Fibroblast of pulmonary artery (primary cell): ENCODE measurements at regions not wholly inside any gene's neighbourhood (a gene's known extent, or its start where the extent isn't known, plus 50 kb on each side); places are given as distances from the start of the nearest gene placed in this dataset.
"Not testable (repeated sequence)": the region's sequence is repeated elsewhere in the genome, so short reads cannot be mapped to it uniquely, and the experiment has no call there.

Source experiments
- DNase-seq: peaks from one replicate; pipeline ENCODE4 v3.0.0-alpha.2; 2010; ENCODE audit warnings: low read depth
- H3K4me3 ChIP-seq: replicated peaks from 2 replicates; pipeline ENCODE4 v1.5.1; 2011; ENCODE audit warnings: low read depth, mild to moderate bottlenecking, control low read depth, low read length, moderate library complexity
- TF ChIP-seq, protein P1 (sequence below): IDR thresholded peaks from 2 replicates; pipeline ENCODE4 v1.5.1; 2011; ENCODE audit warnings: mild to moderate bottlenecking, control low read depth, low read length, inconsistent platforms; ENCODE audit errors: missing control alignments

DNA sequence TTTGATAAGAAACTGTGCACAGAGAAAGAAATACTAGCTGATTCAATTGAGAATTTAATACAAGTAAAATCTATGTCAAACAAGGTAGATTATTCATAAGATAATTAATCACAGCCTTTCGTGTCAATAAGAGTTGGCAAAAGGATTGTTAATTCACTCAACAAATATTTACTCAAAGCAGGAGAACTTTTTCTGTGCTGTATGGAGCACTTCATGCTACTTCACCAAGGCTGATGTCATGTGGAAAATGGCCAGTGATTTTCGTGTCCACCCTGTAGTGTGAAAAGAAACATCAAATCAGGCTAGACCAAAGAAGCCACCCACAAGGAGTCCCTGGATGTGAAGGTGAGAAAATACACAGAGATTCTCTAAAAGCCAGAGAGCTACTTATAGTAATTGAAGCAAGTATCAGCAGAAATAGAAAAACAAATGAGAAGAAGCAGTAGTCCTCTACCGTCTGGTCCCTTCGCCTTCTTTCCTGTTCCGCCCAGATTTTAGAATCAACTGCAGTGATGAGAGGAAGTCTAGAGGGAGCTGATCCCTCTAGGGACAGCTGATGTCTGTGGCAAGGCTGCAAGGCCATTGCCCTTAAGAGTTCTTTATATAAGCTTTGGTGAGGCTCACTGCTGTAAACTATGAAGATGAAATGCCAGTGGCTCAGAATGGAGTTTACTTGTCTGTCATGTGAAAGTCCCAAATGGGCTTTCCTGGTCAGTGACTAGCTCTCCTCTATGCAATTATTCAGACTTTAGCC lies 201.3 kb upstream of the APCDD1 start:
- no peak for DNase-seq
- H3K4me3 ChIP-seq = no peak overlapping the region
- TF ChIP-seq, protein P1, sequence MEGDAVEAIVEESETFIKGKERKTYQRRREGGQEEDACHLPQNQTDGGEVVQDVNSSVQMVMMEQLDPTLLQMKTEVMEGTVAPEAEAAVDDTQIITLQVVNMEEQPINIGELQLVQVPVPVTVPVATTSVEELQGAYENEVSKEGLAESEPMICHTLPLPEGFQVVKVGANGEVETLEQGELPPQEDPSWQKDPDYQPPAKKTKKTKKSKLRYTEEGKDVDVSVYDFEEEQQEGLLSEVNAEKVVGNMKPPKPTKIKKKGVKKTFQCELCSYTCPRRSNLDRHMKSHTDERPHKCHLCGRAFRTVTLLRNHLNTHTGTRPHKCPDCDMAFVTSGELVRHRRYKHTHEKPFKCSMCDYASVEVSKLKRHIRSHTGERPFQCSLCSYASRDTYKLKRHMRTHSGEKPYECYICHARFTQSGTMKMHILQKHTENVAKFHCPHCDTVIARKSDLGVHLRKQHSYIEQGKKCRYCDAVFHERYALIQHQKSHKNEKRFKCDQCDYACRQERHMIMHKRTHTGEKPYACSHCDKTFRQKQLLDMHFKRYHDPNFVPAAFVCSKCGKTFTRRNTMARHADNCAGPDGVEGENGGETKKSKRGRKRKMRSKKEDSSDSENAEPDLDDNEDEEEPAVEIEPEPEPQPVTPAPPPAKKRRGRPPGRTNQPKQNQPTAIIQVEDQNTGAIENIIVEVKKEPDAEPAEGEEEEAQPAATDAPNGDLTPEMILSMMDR = no peak

DNA sequence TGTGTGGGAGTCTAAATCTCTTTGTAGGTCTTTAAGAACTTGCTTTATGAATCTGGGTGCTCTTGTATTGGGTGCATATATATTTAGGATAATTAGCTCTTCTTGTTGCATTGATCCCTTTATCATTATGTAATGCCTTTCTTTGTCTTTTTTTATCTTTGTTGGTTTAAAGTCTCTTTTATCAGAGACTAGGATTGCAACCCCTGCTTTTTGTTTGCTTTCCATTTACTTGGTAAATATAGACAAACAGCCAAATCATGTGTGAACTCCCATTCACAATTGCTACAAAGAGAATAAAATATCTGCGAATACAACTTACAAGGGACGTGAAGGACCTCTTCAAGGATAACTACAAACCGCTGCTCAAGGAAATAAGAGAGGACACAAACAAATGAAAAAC lies 198.2 kb upstream of the APCDD1 start:
- not testable (repeated sequence) for H3K4me3 ChIP-seq, DNase-seq

DNA sequence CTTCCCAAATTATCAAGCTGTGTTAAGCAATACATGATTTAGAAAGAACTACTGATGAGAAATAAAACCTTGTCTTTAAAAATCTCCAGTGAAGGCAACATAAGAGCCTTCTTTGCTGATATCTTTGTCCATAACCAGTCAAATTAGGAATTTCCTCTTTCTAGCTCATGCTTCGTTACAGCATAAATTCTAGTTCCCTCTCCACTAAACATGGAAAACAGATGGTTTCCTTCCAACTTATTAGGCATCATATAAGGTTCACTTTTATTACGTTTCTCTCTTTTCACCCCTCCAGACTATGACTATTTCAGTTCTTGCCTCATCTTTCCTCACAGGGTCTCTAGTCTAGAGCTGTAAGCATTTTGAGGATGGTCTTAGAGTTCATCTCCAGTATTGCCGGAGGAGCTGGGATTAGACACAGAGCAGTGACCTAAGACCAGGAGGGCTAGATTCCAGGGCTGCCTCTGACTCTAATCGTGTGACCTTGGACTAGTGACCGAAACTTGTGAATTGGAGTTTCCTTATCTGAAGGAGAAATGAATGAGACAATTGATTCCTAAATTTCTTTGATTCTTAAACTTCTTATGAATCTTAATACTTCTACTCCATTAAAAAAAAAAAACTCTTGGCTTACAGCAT lies 195.5 kb upstream of the APCDD1 start:
- DNase-seq = no peak
- H3K4me3 ChIP-seq = no peak overlapping the region
- TF ChIP-seq, protein P1 = no peak

DNA sequence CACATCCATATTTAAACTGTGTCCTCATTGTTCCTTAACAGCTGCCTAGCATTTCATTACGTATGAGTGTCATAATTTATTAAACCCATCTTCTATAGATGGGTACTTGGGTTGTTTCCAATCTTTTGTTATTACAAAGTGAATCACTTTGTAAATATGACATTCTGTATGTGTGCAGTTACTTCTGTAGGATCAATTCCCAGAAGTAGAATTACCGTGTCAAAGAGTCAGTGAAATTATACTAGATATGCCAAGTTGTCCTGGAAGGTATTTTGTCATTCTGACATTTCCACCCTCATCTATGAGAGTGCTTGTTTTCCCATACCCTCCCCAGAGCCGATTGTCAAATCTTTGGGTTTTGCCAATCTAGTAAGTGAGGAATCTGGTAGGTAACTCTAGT lies 194.5 kb upstream of the APCDD1 start:
- no peak overlapping the region for H3K4me3 ChIP-seq
- DNase-seq = no peak

DNA sequence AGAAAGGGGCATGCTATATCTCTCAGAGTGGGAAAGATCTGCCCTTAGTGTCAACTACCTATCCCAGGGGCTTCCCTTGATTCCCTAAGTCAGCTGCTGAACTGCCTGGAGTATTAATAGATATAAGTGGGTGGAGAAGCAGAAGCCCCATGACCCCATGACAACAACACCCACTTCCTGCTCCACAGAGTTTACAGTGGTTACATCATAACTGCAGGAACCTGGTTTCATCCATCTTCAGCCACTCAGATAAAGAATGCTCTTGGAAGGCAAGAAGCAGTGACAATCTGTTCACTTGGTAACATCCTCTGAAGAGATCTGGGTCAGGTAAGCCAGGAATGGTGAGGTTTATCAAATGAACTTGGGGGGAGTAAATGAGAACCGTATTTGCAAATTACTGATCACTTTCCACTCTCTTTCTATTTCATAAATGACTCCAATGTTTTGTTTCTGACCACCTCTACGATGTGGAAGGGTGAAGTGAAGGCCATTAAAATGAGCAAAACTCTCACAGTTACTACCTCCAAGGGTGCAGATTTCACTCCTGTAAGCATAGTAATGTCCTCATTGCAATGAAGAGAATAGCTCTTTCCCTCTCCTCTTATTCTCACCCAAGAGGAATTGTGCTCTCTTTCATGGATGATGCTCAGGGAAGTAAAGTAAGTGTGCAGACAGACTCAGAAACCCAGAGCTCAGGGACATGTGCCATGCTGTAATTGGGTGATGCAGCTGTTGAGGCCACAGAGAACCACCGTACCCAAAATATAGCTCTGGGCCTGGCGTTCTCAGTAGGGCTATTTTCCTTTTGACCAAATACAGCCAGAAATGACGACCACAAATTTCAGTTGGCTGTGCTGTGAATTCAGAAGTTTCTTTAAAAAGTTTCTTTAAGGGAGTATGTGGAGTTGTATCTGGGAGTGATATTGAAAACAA lies 192.8 kb upstream of the APCDD1 start:
- TF ChIP-seq, protein P1 = no peak
- DNase-seq = peak; percentile 27
- H3K4me3 ChIP-seq = no peak overlapping the region

More for the DNA sequence above, 194.5 kb upstream of the APCDD1 start:
- TF ChIP-seq, protein P1 = no peak

DNA sequence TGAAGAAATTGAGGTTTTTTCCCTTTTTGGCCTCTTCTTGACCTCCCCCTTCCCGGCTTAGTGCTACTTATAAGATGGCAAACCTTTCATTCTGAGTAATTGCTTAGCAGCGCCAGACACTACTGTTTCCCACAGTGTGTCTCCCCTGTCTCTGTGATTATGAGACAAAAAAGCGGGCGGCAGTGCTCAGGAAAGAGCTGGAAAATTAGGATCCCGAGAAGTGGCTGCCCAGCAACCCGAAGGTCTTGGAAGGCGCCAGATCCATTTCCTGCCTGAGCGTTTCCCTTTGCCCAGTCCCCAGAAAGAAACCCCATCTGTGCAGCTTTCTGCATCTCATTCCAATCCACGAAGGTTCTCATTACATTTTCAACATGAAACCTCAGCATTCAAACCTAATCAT lies 191.9 kb upstream of the APCDD1 start:
- TF ChIP-seq, protein P1 = no peak
- no peak overlapping the region for H3K4me3 ChIP-seq
- DNase-seq = no peak

DNA sequence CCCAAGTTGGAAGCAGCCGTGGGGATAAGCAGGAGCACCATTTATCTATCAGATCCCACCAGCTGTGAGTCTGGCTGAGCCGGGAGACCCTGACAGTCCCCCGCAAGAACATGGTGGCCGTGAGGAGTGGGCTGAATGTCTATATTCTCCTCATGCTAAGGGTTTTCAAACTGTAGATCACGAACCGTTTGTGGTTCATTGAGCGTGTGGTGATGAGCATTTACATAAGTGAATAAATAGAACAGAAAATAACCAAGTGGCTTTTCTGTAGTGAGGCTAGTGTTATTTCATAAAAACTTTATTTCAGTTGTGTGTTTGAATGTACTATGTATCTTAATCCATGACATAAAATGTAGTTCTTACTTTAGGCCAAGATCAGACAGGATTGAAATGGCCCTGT lies 190.2 kb upstream of the APCDD1 start:
- TF ChIP-seq, protein P1 = no peak
- no peak for DNase-seq
- no peak overlapping the region for H3K4me3 ChIP-seq
